NCI-H2196 treated with DMSO at 0.1 percent for 48 hours (cell line): ENCODE measurements at regions not wholly inside any gene's neighbourhood (a gene's known extent, or its start where the extent isn't known, plus 50 kb on each side); places are given as distances from the start of the nearest gene placed in this dataset.
"Not testable (repeated sequence)": the region's sequence is repeated elsewhere in the genome, so short reads cannot be mapped to it uniquely, and the experiment has no call there.

Experiments used
- DNase-seq: peaks from one replicate; lab custom pipeline; 2025; ENCODE audit not compliant: unreplicated experiment; lab: John Stamatoyannopoulos, UW

GRCh38 chr13:60214213-60215055, 50.7 kb upstream of the DIAPH3 start:
- no peak for DNase-seq

GRCh38 chr13:60220072-60220471, 56.3 kb upstream of the DIAPH3 start:
- DNase-seq, result no peak

GRCh38 chr13:60221581-60221980, 57.9 kb upstream of the DIAPH3 start:
- DNase-seq, result no peak

- DNase-seq, result no peak
Measured at GRCh38 chr13:60226507-60226906, 62.8 kb upstream of the DIAPH3 start.

GRCh38 chr13:60227158-60227557, 63.4 kb upstream of the DIAPH3 start:
- DNase-seq, result no peak

- no peak for DNase-seq
Measured at GRCh38 chr13:60229708-60230272, 66.1 kb upstream of the DIAPH3 start.

DNA sequence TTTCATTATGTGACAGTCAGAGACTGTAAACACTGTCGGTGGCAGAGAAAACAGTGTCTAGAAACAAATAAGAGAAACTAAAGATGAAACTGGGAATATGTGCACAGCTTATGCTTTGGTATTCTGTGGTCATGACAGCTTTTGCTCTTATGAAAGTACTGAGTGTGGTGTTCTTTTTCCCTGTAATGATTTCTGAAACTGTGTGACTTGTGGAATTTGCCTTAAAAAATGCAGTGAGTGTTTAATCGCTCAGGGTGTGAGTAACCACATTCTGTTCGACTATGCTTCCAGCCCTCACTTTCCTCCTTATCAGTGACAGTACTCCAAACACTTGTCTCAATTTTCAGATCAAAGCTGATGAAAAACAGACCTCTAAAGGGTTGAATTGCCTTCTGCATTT, 66.9 kb upstream of the DIAPH3 start:
- no peak for DNase-seq

- DNase-seq, result no peak
Measured at GRCh38 chr13:60242043-60242595, 78.4 kb upstream of the DIAPH3 start.

DNA sequence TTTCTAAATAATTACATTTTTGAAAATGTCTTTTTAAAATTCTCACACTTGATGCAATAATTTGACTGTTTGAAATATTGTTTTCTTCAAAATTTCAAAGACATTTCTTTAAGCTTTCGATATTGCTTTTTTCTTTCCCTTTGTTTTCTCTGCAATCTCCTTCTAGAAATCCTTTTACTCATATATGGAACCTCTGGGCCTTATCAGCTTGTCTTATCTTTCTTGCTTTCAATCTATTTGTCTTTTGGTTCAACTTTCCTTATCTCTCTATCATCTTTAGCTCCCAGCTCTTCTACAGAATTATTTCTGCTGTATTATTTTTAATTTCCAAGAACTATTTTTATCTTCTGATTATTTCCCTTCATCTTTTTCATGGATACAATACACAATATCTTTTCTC, 80.7 kb upstream of the DIAPH3 start:
- no peak for DNase-seq

GRCh38 chr13:60251419-60251818, 87.7 kb upstream of the DIAPH3 start:
- DNase-seq, result not testable (repeated sequence)

GRCh38 chr13:60258349-60258748, 94.6 kb upstream of the DIAPH3 start:
- DNase-seq, result no peak

- no peak for DNase-seq
Measured at GRCh38 chr13:60260440-60260839, 96.7 kb upstream of the DIAPH3 start.

GRCh38 chr13:60261432-60262351, 98.0 kb upstream of the DIAPH3 start:
- peak; percentile 22 for DNase-seq

GRCh38 chr13:60265566-60265965, 101.8 kb upstream of the DIAPH3 start:
- no peak for DNase-seq

DNA sequence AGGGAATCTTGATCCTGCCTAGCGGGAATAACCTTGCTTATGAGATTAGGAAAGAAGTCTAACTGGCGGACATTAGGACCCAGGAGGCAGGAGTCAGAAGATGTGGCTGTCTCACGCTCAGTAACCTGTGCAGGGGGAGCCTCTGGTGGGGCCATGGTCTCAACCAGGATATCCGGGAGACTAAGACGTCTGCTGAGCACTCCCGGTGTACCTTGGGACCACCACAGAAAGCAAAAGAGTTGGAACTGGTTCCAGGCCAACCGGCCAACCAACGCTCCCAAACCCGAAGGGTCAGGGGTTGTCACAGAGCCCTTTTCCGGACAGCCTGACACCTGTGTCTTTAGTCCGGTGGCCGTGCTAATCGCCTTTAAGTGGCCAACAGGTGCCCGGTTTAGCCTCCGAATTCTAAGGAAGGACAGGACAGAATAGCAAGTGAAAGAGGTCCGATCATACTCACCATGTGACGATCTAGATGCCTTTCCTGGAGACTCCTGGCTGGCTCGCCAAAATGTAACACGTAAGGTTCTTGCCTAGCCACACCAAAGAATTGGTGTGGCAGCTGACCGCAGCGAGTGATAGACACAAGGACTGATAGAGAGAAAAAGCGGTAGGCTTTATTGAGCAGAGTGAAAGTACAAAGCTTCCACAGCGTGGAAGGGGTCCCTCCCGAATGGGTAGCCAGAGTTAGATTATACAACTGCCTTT, 103.9 kb upstream of the DIAPH3 start:
- DNase-seq, result no peak

GRCh38 chr13:60268203-60268555, 104.5 kb upstream of the DIAPH3 start:
- DNase-seq, result no peak

GRCh38 chr13:60273971-60274527, 110.3 kb upstream of the DIAPH3 start:
- no peak for DNase-seq

DNA sequence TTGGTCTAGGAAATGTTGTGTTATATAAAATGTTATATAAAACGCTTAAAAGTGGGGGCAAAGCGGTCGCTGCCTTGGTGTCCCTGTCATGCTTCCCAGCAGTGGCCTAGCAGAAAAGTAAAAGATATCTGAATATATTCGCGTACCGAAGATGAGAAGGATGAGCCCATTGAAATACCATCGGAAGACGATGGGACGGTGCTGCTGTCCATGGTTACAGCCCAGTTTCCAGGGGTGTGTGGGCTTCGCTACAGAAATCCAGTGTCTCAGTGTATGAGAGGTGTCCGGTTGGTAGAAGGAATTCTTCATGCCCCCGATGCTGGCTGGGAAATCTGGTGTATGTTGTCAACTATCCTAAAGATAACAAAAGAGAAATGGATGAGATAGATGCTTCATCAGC, 110.9 kb upstream of the DIAPH3 start:
- DNase-seq, result no peak

GRCh38 chr13:60275208-60275607, 111.5 kb upstream of the DIAPH3 start:
- no peak for DNase-seq

- not testable (repeated sequence) for DNase-seq
Measured at GRCh38 chr13:60280524-60280923, 116.5 kb upstream of the TDRD3 start.

- no peak for DNase-seq
Measured at GRCh38 chr13:60282186-60282585, 114.8 kb upstream of the TDRD3 start.
